Germinal center (tissue), 1 donor: ENCODE measurements at regions not wholly inside any gene's neighbourhood (a gene's known extent, or its start where the extent isn't known, plus 50 kb on each side); places are given as distances from the start of the nearest gene placed in this dataset.

Experiments
- DNase-seq: peaks from one replicate; pipeline ENCODE4 v3.0.0; 2012; ENCODE audit warnings: mixed read lengths, low spot score

DNA sequence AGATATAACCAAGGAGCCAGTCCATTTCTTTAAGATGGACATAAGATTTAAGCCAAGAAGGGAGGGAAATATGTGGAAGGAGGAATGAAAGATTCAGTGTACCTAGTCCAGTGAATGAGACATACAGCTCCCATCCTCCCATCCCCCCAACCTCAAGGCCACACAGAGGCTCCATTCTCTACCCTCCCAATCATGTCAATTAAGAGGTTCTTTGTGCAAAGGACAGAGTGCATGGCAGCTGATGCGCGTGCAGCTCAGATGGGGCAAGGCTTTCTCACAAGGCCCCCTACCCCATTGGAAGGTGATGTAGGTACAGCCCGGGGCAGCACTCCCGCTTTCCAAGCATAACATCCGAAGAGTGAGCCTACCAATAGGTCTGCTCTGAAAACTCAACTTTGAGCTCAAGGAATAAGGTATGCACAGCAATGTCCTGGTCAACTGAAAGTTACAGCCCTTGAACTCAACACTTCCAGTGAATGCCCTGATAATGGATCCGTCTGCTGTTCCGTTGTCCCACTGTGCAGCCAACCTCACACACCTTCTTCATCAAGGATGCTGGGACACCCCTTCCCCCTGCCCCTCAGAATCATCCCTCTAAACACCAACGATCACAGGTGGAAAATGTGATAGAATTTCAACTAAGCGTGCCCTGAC is 458.1 kb downstream of the SOX9 start:
- no peak for DNase-seq

DNA sequence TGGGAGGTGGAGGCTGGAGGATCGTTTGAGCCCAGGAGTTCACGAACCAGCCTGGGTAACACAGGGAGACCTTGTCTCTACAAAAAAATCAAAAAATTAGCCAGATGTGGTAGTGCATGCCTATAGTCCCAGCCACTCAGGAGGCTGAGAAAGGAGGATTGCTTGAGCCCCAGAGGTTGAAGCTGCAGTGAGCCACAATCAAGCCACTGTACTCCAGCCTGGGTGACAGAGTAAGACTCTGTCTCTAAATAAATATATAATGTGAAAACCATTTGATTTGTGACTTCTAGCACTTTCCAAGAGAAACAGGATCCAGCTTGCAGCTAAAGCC is 459.1 kb downstream of the SOX9 start:
- DNase-seq, result no peak

DNA sequence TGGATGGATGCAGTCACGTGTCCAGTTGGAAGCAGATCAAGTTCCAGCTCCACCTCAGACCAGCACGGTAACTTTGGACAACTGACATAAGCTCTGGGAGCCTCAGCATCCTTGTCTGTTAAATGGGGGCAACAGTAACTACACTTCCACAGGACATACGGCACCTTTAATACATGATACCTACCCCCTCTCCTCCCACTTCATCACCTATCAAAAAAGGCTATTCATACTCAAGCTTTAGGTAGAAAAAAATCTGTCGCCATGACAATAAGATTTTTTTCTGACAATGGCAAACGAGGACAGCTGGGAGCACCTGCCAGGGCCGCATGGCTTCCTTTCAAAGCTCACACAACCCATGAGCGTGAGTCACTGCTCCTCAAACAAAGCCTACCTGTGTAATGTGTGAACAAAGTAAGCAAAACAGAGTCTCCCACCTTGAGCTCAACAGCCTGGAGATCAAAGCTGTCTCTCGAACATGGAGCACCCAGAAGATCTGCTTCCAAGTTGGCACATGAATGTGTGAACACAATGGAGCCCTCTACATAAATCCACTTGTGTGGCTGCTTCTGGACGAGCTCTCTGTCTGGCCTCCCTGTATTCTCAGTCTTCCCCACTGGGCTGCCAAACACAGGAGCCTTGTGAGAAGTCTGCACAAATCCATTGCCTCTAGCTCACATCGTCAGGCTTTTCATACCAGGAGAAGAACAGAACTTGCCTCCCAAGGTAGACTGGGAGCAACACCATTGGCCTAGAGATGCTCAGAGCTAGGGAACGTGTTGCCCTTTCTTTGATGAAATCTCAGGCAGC is 459.7 kb downstream of the SOX9 start:
- DNase-seq, result no peak

DNA sequence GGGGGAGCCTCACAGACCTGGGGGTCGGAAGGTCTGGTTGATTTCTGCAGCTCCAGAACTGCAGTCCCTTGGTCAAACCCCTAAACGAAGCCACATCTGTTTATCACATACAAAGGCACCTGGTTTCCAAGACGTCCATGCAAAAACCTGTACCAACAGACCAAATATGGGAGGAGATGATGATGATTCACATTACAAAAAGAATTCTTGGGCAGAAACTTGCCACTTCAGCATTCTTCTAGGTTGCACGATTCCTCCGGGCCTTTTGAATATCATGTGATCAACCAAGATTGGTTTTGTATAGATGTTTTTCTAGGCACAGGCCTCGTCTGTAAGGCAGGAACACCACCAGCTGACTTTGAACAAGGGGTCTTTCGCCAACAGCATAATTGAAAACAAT is 466.3 kb downstream of the SOX9 start:
- no peak for DNase-seq

DNA sequence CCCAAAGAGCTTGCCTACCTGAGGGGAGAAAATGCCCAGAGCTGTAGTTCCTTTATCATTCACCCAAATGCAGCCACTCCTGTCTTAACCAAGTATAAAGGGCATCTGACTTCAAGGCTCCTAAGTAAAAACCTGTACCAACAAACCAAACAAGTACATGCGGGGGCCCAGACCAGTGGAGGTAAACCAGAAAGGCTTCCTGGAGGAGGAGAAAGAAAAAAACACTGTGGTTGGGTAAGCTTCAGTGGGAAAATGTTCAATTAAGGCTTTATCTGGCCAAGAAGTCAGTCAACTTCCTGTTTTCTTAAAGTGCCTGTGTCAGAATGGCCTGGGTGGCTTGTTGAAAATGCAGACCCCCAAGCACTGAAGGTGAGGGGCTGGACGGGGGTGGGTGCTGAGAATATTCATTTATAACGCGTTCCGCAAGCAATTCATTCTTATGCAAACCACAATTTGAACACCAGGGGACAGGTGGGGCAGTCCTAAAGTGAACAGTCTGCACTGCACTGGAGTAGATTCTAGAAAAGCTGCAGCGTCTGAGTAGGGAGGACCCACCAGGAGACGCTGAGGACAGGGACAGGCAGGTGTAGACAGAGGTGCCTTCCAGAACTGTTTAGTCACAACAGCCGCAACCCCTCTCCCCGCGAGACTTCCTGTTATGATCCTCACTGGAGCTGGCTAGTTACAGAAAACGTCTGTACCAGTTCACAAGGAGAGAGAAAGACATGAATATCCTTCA is 467.1 kb downstream of the SOX9 start:
- DNase-seq, result no peak

DNA sequence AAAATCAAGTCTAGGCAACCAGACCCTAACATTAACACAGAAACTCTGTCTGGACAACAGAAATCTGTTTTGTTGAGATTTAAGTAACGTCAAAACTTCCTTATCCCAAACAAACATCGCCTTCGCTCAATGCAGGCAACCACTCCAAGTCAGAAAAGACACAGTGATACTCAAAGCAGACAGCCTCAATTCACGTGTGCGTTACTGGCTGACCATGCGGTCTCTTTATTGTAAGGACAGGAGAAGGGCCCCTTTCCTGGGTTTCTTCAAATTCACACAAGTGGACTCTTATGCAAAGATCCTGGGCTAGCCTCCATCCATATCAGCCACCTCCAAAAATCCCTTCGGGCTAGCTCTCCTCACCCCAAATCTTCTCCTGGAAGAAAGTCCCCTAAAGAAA is 467.7 kb downstream of the SOX9 start:
- DNase-seq, result no peak

DNA sequence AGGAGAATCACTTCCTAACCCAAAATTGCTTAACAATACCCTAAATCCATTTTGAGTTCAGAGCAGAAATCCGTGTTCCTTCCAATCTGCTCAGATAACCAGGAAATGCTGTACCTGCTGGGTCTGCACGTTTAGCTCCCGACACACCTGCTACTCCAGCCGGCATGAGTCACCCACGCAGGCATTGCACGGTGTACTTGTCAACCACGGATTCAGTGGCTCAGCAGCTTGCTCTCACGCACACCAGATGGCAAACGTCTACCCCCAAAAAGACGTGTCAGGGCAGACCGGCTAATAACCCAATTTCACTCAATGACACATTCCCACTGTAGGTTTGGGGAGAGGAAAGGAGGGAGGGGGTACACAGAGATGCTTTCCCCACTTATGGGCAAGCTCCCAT is 468.1 kb downstream of the SOX9 start:
- no peak for DNase-seq

DNA sequence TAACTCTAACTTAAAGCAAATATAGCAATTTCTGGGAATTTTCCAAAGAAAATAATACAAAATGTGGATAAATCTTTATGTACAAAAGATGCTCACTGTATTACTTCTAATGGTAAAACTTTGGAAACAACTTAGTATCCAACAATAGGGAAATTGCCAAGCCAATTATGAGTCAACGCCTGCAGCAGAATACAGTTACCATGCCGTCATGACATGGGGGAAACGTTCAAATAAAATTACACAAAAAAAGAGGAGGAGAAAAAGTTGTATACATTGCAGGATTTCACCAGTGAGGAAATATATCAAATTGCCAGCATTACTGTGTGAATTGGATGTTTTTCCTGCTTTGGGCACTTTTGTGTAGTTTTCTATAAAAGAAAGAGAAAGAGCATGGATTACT is 469.6 kb downstream of the SOX9 start:
- no peak for DNase-seq

DNA sequence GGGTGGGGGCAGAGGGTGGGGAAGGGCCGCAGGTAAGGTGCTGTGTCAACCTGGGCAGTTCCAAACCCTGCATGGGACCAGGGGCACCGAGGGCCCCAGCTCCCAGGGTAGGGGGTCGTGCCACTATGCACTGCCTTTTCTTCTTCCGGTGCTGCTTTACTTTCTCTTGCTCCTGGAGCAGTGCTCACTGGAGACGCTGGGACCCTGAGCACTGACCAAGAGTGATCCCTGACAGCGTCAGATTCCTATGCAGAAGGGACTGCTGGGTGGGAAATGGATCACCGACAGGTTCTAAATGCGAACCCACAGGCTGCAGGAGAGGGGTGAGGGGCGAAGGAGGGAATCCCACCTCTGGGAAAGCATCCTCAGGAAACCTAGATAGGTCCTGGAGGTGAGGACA is 470.1 kb downstream of the SOX9 start:
- no peak for DNase-seq

DNA sequence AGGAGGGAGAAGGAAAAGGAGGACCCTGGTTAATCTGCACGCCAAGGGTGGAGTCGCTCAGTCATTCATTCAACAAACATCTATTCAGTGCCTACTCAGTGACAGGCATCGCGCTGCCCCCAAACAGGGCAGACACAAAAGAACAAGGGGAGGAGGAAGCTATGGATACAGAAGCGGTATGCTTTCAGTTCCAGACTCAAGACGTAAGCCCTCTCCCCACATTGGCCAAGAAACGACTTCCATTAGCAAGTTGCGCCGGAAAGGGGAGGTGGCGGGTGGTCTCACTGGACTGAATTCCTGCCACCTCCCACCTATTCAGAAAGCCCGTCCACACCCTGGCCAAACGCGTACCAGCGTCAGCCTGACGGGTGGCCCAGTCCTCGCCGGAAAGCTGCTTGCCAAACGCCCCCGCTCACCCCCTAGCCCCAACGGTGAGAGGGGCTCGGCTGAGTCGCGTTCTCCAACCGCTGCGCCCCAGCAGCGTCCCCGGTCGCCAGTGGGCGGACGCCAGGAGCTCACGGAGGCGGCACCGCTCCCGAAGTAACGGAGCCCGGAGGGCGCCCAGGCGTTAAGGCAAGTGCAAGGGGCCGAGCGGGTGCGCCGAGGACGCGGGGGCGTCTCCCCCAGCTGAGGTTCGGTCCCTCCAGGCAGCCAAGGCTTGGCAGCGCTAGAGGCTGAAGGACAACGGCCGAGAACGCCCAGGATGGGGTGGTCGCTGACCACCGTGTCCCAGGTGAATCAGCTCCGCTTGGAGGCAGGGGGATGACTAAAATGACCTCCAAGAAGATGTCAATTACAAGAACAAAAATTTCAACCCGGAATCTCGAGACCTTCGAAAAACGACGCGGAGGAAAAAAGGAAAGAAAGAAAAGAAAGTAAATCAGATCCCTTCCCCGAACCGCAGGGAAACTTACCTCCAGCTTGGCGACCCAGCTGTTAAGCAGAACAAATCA is 470.7 kb downstream of the SOX9 start:
- no peak for DNase-seq

DNA sequence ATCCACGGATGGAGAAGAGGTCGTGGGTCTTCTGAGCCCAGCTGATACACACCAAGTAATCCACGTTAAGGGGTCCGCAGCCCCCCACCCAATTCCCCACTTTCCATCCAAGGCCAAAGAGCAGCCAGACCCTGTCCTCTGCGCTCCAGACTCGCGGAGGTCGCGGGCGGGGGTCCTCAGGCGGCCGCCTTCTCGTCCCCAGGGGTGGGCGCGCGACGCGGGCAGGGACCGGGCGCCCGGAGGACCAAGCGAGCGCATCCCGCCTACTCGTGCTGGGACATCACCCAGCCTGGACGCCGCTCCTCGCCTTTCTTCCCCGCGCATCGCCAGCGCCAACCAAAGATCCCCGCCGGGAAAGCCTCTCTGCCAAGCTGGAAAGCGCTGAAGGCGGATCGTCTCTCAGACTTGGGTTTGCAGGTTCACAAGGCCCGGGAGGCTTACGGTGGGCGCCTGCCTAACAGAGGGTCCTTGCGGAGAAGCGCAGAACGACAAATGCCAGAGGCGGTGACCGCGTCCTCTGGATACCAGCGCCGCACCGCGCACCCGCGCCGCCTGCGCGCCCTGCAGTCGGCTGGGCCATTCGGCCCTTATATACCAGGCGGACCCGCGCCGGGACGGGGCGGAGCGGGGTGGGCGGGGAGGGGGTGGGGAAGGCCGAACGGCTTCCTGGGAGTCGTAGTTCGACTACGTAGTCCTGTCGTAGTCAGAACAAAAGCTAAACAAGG is 471.6 kb downstream of the SOX9 start:
- DNase-seq, result peak; percentile 73

DNA sequence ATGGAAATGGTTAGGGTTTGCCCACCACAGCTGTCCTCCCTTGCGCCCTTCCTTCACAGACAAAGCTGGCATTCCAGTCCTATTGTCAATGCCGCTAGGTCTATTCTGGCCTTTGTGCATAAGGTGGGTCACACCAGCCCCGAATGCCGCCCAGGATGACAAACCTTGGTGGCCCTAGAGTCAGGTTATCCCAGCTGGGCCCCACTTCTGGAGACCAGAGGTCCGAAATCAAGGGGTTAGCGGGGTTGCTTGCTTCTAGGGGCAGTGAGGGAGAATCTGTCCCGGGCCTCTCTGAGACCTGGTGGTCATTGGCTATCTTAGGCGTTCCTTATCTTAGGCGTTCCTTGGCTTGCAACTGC is 472.1 kb downstream of the SOX9 start:
- no peak for DNase-seq

DNA sequence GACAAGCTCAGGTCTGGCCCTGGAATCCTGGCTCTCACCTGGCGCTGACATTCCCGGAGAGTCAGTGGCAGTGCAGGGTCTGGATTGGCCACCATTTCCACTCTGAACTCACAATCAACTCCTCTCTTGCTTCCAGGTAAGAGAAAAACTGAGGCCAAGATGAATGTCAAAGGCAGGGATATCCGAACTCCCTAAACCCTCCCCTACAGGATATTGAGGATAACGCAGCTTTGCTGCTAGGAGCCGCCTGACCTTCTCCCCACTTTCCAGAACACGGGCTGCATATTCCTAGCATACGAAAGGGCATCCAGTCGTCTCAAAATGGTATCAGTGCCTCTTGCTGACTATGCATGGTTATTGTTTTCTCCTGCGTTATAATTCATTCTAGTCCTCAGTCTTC is 473.4 kb downstream of the SOX9 start:
- DNase-seq, result no peak
